IPS-15b (cell line): ENCODE measurements at regions not wholly inside any gene's neighbourhood (a gene's known extent, or its start where the extent isn't known, plus 50 kb on each side); places are given as distances from the start of the nearest gene placed in this dataset.
"Not testable (repeated sequence)": the region's sequence is repeated elsewhere in the genome, so short reads cannot be mapped to it uniquely, and the experiment has no call there.

ENCODE experiments used
- H3K27me3 ChIP-seq: one replicate; pipeline ENCODE4 v1.6.1; 2013; ENCODE audit warnings: low read length; ENCODE audit not compliant: control insufficient read depth, insufficient read depth
- H3K36me3 ChIP-seq: one replicate; pipeline ENCODE4 v1.6.1; 2013; ENCODE audit warnings: low read length; ENCODE audit not compliant: control insufficient read depth, insufficient read depth
- H3K4me1 ChIP-seq: one replicate; pipeline ENCODE4 v1.6.1; 2013; ENCODE audit warnings: mild to moderate bottlenecking, low read length; ENCODE audit not compliant: control insufficient read depth, insufficient read depth
- H3K4me3 ChIP-seq: one replicate; pipeline ENCODE4 v1.5.1; 2013; ENCODE audit warnings: low read depth, low read length
- H3K9ac ChIP-seq: one replicate; pipeline ENCODE4 v1.6.1; 2013; ENCODE audit warnings: low read depth, mild to moderate bottlenecking, low read length
- H3K9me3 ChIP-seq: one replicate; pipeline ENCODE4 v1.6.1; 2013; ENCODE audit warnings: mild to moderate bottlenecking, low read length; ENCODE audit not compliant: control insufficient read depth, insufficient read depth

DNA sequence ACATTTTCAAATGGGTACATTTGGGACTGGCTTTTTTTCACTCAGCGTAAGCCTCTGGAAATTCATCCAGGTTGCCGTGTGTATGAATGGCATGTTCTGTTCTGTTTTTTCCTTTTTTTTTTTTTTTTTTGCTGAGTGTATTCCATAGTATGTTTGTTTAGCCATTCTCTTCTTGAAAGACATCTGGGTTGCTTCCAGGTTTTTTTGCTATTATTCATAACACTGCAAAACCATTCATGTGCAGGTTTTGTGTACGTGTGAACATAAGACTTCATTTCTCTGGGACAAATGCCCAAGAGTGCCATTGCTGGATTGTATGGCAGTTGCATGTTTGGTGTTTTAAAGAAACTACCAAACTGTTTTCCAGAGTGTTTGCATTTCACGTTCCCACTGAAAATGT, 335.9 kb upstream of the TNRC6C start:
- Histone ChIP-seq H3K4me1 (peaks cover 3% of the 10 kb centered on the region), H3K36me3 (no peaks in the 10 kb centered on the region), H3K9ac (no peak overlapping the region), H3K27me3 (no peaks in the 10 kb centered on the region), H3K9me3 (no peaks in the 10 kb centered on the region), H3K4me3 (no peak overlapping the region)

DNA sequence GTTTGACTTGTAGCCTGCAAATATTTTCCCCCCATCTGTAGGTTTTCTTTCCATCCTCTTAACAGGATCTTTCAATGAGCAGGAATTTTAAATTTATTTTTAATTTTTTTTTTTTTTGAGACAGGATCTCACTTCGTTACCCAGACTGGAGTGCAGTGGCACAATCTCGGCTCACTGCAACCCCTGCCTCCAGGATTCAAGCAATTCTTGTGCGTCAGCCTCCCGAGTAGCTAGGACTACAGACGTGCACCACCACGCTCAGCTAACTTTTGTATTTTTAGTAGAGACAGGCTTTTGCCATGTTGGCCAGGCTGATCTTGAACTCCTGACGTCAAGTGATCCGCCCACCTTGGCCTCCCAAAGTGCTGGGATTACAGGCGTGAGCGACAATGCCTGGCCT, 335.2 kb upstream of the TNRC6C start:
- H3K9me3 ChIP-seq, H3K4me1 ChIP-seq, H3K9ac ChIP-seq, H3K36me3 ChIP-seq, H3K27me3 ChIP-seq, H3K4me3 ChIP-seq: not testable (repeated sequence)

DNA sequence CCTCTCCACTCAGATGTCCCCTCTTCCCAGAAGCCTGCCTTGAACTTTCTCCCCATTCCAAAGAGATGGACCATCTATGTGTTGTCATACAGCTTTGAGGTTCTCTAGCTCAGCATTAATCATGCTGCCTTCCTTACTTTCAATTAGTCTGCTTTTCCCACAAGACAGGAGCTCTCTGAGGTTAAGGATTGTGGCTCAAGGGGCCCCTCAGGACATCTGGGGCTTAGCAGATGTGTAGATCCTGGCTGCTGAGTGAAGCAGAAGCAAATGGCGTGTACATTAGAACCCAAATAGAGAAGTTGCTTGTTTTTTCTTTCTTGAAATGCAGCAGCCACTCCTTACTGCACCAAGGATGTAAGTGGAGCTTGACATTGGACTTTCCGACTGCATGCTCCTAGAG, 330.5 kb upstream of the TNRC6C start:
- no peaks in the 10 kb centered on the region for H3K36me3 ChIP-seq
- no peak overlapping the region for H3K4me3 ChIP-seq
- H3K9ac ChIP-seq: no peak overlapping the region
- no peaks in the 10 kb centered on the region for H3K27me3 ChIP-seq
- no peaks in the 10 kb centered on the region for H3K4me1 ChIP-seq
- no peaks in the 10 kb centered on the region for H3K9me3 ChIP-seq

DNA sequence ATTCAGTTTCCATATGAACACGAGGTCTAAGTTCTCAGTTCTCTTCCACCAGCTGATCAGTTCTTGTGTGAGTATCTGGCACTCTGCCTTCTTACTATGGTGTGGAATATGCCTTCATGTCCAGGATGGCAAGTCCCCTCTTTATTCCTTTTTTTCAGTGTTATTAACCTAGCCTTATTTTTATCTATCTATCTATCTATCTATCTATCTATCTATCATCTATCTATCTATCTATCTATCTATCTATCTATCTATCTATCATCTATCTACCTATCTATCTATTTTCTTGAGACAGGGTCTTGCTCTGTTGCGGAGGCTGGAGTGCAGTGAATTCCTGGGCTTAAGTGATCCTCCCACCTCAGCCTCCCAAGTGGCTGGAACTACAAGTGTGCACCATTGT, 329.2 kb upstream of the TNRC6C start:
- H3K36me3 ChIP-seq, H3K4me3 ChIP-seq, H3K9me3 ChIP-seq, H3K4me1 ChIP-seq, H3K27me3 ChIP-seq, H3K9ac ChIP-seq: not testable (repeated sequence)

DNA sequence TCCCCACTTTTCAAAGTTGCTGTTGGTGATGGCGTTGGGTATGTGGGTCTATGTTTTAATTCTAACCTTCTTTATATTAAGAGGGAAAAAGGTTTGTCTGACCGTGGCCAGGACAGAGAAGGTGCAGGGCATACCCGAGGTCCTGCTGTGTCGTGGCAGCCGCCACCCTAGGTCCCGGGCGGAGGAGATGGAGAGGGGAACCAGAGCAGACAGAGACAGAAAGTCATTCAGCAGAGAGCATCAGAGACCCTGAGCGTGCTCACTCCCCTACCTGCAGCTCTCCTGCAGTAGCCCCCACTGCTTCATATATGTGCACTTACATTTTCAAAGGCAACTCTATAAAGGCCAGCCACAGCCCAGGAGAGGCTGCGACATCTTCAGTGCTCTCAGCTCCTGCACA, 327.2 kb upstream of the TNRC6C start:
- Histone ChIP-seq H3K36me3 (no peaks in the 10 kb centered on the region), H3K4me1 (no peaks in the 10 kb centered on the region), H3K9me3 (no peaks in the 10 kb centered on the region), H3K4me3 (no peak overlapping the region), H3K27me3 (no peaks in the 10 kb centered on the region), H3K9ac (no peak overlapping the region)

DNA sequence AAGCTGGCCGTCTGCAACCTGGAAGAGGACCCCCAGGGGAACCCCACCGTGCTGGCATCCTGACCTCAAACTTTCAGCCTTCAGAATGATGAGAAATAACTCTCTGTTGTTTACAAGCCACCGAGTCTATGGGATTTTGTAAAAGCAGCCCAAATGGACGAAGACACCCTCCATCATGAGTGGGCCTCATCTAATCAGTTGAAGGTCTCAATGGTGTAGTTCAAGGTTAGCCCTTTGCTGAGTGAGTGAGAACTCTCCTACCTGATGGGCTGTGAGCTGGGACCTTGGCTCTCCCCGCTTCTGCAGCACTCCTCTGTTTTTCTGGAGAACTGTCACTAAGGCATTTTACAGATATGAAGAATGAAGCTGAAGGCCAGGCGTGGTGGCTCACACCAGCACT, 325.9 kb upstream of the TNRC6C start:
- H3K9me3 ChIP-seq: no peaks in the 10 kb centered on the region
- H3K36me3 ChIP-seq: no peaks in the 10 kb centered on the region
- H3K27me3 ChIP-seq: no peaks in the 10 kb centered on the region
- H3K4me3 ChIP-seq: no peak overlapping the region
- H3K9ac ChIP-seq: no peak overlapping the region
- H3K4me1 ChIP-seq: no peaks in the 10 kb centered on the region

DNA sequence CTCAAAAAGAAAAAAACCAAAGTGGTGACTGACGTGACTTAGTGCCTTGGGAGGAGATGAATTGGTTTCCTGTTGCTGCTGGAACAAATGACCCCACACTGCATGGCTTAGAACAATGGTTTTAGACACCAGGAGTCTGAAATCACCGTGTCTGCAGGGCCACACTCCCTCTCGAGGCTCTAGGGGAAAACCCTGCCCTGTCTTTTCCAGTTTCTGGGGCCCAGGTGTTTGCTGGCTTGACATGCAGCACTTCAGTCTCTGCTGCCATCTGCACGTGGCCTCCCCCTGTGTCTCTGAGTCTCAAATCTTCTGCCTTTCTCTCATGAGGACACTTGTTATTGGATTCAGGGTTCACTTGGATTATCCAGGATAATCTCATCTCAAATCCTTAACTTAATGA, 323.8 kb upstream of the TNRC6C start:
- no peaks in the 10 kb centered on the region for H3K9me3 ChIP-seq
- H3K4me1 ChIP-seq: no peaks in the 10 kb centered on the region
- no peak overlapping the region for H3K4me3 ChIP-seq
- peaks cover 3% of the 10 kb centered on the region for H3K27me3 ChIP-seq
- H3K36me3 ChIP-seq: no peaks in the 10 kb centered on the region
- H3K9ac ChIP-seq: no peak overlapping the region

DNA sequence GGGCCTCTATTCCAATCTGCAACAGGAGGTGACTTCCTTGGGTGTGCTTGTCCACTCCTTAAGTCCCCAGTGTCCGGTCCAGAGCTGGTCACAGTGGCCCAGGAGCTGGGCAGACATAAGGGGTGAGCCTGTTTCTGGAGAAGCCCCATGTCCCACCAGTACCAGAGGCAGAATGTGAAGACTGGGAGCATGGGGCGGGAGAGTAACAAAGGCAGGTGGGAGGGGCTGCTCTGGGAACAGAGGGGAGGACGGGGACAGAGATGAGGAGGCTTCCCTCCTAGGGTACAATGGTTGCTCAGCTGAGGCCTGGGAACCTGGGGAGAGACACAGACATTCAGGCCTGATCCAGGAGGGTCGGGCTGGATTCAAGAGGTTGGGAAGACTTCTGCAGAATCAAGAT, 323.3 kb upstream of the TNRC6C start:
- Histone ChIP-seq H3K9me3 (no peaks in the 10 kb centered on the region), H3K4me1 (no peaks in the 10 kb centered on the region), H3K27me3 (peaks cover 3% of the 10 kb centered on the region), H3K36me3 (no peaks in the 10 kb centered on the region), H3K9ac (no peak overlapping the region), H3K4me3 (no peak overlapping the region)

DNA sequence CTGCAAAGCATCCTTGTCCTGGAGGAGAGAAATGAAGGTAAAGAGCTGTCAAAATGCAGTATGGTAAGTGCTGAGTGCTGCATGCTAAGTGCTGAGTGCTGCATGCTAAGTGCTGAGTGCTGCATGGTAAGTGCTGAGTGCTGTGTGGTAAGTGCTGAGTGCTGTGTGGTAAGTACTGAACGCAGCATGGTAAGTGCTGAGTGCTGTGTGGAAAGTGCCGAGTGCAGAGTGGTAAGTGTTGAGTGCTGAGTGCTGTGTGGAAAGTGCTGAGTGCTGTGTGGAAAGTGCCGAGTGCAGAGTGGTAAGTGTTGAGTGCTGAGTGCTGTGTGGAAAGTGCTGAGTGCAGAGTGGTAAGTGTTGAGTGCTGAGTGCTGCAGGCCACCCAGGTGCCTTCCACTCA, 322.7 kb upstream of the TNRC6C start:
- H3K9ac ChIP-seq, H3K36me3 ChIP-seq, H3K4me3 ChIP-seq, H3K9me3 ChIP-seq, H3K4me1 ChIP-seq, H3K27me3 ChIP-seq: not testable (repeated sequence)

DNA sequence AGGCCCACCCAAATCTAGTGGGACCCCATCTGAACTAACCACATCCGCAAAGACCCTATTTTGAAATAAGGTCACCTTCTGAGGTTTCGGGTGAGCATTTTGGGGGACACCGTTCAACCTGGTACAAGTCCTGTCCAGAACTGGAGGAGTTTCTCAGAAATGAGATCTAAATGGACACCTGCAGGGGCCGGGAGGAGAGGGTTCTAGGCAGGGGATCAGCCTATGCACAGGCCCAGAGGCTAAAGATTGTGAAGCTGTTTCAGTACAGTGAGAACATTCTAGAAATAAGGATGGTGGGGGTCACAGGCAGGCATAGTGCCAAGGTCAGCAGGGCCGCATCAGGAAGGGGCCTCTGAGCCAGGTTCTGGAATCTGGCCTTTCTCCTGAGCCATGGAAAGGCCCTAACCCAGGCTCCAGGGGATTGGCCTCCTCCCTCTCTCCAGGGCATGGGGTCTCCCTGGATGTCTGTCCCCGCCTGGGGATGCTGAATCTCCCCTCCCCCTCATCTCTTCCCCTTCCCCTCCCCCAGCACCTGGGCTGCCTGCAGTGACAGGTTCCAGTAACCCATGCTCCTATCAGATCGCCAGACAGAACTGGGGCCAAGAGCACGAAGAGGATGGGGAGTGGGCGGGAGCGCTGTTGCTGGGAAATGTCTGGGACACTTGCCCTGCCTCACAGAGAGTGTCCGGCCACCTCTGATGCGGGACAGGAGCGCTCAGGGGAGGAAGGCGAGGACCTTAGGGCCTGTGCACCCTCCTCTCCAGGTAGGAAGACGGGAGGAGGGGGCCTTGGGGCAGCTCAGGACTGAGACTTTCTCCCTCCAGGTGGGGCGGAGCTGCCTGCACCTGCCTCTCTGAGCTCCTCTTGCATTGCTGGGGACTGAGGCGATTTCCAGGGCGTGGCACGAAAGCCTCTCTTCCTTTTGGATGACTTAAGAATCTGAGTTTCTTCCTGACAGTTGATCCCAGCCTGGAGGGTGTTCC, 321.4 kb upstream of the TNRC6C start:
- Histone ChIP-seq H3K4me1 (no peaks in the 10 kb centered on the region), H3K9ac (no peak overlapping the region), H3K27me3 (peaks cover 3% of the 10 kb centered on the region), H3K9me3 (no peaks in the 10 kb centered on the region), H3K36me3 (no peaks in the 10 kb centered on the region), H3K4me3 (no peak overlapping the region)

DNA sequence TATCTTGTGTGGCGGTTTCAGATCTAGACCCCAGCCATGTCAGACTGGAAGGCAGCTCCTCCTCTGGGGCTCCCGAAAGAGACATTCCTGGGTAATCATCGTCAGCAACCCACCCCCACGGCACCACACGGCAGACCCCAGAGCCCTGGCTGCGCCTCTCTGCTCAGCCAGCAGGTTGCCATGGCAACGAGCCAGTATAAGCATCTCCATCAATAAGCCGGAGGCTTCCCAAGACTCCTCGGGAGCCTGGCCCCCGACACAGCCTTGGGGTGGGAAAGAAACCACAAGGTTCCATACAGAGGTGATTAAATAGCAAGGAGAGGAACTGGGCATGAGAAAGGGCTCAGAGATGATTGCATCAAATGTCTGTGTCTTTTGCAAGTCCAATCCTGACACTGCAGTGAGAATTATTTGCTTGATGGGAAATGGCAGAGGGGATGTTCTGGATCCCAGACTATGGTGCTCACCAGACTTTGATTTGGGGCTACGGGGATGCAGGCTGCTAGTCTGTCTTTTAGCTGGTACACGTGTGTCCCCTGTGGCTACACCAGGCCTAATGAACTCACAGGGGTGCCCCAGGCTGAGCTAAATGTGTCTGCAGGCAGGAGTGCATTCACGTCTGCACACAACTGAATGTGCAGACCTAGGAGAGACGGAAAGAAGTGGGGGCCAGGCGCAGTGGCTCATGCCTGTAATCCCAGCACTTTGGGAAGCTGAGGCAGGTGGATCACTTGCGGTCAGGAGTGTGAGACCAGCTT, 320.5 kb upstream of the TNRC6C start:
- no peak overlapping the region for H3K4me3 ChIP-seq
- H3K9ac ChIP-seq: no peak overlapping the region
- no peaks in the 10 kb centered on the region for H3K9me3 ChIP-seq
- H3K27me3 ChIP-seq: peaks cover 3% of the 10 kb centered on the region
- H3K4me1 ChIP-seq: no peaks in the 10 kb centered on the region
- H3K36me3 ChIP-seq: no peaks in the 10 kb centered on the region

DNA sequence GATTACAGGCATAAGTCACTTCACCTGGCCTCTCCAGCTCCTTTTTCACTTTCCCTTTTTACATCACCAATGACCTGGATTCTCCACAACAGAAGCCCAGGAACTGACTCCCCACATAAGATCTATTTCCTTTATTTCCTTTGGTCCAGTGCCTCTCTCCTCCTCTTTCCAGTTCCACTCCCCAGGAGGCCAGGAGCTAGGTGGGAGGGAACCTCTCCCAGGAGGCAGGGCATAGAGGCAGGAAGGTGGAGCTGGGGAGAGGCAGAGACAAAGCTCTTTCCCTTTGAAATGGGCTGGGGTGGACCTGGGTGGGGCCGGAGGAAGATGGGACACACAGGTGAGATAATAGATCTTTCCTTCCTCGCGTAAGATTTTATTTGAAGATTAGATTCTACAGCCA, 318.3 kb upstream of the TNRC6C start:
- no peak overlapping the region for H3K9ac ChIP-seq
- no peaks in the 10 kb centered on the region for H3K4me1 ChIP-seq
- H3K9me3 ChIP-seq: no peaks in the 10 kb centered on the region
- no peak overlapping the region for H3K4me3 ChIP-seq
- H3K27me3 ChIP-seq: peaks cover 3% of the 10 kb centered on the region
- no peaks in the 10 kb centered on the region for H3K36me3 ChIP-seq
